HG02763 (cell line): ENCODE measurements at regions not wholly inside any gene's neighbourhood (a gene's known extent, or its start where the extent isn't known, plus 50 kb on each side); places are given as distances from the start of the nearest gene placed in this dataset.

Experiments
- ATAC-seq: cut with Tn5 transposase; IDR thresholded peaks from one replicate; pipeline ENCODE4 v1.9.1; 2021; ENCODE audit warnings: mild to moderate bottlenecking, moderate library complexity; ENCODE audit not compliant: unreplicated experiment

DNA sequence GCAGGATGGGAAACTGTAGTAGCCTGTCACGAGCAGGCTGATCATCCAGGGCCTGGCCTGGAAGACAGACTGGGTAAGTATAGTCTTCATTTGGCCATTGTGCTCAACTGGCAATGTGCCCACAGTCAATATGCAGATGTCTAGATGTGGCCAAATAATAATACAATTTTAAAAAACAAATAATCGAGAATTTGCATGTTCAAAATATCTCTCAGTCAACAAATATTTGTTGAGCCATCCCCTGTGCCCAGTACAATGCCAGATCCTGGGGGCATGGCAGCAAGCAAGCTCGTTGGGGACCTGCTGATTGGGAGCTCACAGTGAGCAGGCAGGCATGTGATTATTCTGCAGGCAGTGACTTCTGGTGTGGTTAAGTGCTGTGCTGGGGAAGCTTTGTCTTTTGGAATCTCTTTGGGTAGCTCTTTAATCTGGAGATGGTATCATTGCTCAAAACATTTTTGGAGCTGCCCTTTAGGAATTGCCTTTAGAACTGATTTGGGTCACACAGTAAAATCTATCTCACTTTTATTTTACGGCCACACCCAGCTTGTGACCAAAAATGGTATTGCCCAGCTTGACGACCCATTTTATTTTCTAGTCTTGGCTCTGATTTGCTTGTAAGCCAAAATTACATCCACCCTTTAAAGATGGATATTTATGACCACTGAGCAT, 92.2 kb downstream of the PLCE1 start:
- no peak for ATAC-seq

DNA sequence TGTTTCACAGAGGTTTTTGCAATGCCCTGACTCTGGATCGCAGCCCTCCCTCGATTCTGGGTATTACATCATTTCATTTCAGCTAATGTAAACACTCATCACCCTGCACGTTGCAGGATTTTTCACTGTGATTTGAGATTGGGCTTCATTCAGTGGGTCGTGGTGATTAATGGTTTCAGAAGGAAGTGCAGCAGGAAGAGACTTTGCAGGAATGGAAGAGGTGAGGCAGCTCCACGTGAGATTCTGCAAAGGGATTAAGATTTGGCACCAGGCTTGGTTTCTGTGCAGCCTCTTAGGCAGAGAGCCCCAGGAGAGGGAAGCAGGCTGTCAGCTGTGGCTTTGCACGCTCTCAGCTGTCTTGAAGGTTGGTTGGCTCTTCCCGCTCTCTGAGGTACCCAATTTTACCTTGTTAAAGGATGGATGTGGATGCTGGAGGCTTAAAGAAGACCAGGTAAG, 95.2 kb downstream of the PLCE1 start:
- ATAC-seq: no peak

DNA sequence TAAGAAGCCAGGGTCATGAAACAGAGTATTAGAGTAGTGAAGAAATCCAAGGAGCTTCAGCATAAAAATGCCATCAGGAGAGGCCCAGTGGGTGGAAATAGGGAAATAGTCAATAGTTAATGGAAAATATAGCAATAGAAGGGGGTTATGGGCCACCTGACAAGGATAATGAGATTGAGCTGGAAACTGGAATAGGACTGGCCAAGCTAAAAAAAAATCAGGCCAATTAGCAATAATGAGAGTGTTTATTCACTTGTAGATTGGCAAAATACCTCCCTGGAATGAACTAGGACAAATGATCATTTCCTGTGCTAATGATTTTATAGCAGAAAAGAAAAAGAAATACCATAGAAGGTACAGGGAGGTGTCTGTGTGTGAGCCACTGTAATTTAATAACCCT, 97.9 kb downstream of the PLCE1 start:
- ATAC-seq: no peak

DNA sequence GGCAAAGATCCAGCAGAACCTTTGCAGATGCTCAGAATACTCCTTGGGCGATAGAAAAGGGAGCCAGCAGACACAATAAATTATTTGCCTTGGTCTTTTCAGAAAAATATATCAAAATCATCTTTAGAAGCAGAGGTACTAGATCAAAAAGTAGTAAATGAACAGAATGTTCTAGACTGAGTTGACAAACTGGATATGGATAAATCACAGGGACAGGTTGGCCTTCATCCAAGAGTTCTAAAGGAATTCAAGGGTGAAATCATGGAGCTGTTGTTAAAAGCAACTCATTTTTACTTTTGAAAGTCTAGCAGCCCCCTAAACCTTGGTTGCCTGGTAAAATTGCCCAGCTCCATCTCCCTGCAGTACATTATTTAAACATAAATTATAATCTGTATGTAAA, 99.1 kb downstream of the PLCE1 start:
- ATAC-seq: no peak

DNA sequence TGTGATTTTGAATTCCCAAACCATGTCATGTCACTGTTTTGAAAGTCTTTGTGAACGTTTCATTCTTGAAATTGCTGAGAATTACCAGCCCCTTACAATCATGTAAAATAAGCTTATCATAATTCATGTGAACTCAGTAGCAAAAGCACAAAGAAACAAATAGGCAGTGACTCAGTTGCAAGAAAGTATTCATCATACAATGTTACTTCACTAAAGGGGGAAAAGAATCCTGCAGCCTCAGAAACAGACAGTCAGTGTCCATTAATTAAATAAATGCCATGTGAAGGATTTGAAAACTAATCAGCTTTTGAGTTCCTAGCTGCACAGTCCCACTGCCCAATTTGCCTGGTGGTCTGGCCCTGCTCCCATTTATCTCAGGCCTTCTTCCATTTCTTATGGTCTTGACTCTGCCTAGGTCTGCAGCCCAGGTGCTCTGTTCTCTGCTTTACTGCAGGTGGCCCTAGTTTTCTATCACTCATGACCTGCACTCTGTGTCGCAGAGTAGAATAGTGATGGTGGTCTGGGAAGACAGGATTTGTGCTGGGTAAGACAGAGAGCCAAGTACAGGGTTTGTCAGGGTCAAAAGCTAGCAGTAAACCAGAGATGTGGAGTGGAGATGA, 99.7 kb downstream of the PLCE1 start:
- ATAC-seq: no peak

DNA sequence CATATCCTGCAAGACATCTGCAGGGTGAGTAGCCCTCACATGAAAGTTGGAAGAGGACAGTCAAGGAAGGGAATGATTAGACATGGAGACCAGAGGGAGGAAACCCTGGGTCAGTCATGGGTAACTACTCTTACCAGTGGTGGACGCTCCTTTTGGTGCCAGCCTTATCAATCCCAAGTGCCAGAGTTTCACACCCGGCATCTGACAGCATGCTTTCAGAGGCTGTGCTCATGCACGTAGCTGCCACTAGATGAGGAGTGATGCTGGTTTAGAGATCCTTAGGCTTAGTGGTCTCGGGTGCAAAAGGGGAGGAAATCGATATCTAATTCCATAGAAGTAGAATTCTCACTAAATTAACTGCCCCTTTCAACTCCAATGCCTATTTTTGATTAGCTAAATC, 100.8 kb downstream of the PLCE1 start:
- no peak for ATAC-seq

DNA sequence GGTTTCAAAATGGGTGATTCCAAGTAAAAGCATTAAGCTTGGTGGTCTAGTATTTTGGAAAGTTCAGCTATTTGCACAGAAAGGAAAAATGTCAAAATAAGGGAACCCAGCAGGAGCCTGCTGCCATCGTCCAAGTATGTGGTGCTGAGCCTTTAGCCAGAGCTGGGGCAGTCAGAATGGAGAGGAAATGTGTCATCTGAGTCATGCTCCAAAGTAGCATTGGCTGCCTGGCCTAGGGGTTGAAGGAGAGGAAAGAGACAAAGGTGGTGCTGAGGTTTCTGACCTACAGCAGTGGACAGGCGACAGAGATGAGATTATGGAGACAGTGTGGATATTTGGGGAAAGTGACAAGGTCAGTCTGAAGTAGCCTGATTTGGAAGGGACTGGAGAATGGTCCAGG, 103.9 kb downstream of the PLCE1 start:
- ATAC-seq: no peak

DNA sequence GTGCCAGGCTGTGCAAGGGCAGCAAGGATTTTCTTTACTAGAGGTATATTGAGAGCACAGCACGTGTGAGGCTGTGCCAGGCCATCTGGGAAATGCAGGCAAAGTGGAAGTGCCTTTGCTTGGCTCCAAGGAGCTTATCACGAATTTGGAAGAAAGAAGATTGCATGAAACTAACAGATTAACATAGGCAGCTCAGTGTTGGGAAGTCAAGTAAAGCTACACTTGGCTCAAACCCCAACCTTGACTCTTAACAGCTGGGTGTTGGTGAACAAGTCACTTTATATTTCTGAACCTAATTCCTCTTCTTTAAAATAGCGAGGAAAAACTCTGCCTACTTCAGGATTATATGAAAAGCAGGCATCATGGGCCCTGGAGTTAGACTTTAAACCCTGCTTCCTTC, 105.2 kb downstream of the PLCE1 start:
- ATAC-seq: no peak

DNA sequence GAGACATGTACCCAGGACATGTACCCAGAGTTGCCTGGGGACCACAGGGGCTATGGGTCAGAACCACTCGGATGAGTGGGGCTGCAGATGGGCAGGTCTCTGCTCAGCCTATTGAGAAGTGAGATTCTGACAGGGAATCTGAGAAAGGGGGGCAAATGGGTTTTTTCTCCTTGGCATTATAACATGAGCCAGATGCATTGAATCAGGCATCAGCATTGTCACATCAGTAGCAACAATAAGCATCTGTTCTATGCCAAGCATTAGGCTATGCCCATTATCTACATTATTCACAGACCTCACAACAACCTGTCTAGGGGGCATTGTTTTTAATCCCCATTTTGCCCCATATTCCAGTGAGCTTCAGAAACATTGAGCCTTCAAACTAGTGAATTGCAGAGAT, 108.2 kb downstream of the PLCE1 start:
- ATAC-seq: no peak

DNA sequence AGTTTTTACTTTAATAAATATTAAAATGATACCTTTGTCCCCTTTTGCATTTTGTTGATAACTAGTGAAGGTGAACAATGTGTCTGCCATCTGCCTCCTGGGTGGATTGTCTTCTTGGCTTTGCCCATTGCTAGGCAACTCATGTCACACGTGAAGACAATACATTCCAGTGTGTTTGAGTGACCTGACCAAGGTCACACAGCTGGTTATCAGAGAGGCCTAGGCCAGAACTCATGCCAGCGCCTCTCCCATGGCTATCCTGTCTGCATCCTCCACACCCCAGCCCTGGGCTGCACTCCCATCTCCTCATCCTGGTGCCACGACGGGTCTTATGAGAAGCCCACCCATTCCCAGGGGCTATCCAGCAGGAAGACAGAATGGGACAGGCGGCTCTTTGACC, 108.7 kb downstream of the PLCE1 start:
- ATAC-seq: no peak

DNA sequence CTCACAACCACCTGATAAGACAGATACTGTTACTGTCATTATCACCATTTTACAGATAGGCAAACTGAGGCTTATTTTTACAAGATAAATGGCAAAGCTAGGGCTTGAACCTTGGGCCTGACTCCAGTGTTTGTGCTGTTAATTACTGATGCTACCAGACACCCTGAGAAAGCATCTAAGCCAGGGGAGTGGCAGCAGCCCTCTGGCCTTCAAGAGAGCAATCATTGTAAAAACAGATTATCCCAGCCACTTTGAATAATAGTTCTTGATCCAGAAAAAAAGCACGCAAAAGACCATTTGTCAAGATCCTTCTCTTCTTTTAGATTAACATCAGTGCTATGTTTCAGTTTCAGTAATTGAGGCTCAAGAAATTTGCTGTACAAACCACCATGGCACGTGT, 109.5 kb downstream of the PLCE1 start:
- no peak for ATAC-seq

DNA sequence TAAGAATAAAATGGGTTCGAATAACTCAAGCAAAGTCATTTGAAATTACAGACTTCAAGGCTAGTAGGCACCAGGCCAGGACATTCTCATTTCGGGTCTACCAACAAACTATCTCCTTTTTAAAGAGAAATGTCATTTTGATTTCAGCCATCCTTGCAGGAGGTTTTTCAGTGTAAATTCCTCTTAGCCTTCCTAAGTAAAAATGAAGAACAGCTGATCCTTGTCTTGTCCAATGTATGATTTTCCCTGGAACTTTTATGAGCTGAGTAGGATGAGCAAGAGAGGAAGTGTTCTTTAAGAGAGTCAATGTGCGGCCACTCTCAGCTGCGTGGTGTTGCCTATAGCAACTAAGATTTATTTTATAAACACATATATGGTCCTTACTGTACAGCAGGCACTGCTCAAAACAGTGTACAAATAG, 110.1 kb downstream of the PLCE1 start:
- no peak for ATAC-seq

DNA sequence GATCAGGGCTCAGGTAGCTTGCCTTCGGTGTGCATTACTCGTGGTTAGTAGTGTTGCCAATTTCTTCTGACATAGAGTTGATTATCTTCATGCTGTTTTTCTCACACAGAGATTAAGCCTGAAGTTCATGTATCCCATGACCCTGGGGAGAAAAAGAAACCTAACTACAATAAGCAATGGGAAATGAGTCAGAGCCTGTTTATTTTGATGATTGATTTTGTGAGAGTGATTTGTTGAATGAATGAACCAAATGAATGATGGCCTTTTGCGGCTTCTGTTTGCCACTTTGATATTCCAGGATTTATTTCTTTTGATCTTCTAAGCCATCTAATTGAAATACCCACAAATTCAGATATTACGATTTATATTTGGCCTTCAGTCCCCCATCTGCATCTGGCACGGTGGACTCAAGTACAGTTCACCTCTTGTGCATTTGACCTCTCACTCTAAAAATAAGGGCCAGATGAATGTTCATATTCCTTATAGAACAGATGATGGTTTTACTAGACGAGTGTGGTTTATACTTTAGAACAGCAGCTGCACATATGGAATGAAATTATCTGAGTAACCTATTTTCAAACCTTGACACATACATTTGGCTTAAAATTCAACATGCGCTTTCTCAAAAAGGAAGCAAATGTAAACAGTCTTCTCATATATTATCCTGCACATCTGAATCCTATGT, 110.7 kb downstream of the PLCE1 start:
- ATAC-seq: no peak

DNA sequence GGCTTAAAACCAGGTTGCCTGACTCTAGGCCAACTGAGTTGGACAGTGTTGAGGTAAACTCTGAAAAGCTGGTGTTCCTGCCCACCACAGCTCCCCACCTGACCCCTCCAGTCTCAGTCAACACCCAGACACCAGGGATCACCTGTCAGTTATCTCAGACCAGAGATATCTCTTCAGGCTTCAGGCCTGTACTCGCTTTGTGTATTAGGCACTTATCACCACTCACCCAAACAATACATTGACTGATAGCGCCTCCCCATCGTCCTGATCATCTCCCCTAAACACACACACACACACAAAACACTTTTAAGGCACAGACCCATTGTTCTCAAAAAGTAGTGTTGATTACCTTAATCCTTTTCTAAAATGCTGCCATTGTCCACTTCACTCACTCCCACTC, 111.5 kb downstream of the PLCE1 start:
- ATAC-seq: no peak

DNA sequence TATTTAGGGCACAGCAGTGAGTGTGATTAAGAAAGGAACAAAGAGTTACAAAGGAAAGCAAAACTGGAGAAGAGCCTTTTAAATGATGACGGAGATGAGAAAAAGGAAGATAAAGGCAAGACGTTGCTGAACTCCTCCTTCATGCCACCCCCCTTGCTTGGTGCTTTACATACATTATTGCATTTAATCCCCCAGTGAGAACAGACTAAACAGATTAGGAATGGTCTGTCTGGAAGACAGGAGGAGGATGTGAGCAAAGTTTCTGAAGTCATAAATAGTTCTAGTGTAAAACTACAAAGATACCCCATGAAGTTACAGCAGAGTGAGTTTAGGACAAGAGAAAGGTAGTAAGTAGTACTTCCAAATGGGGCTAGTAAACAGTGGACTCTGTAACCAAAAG, 113.5 kb downstream of the PLCE1 start:
- no peak for ATAC-seq

DNA sequence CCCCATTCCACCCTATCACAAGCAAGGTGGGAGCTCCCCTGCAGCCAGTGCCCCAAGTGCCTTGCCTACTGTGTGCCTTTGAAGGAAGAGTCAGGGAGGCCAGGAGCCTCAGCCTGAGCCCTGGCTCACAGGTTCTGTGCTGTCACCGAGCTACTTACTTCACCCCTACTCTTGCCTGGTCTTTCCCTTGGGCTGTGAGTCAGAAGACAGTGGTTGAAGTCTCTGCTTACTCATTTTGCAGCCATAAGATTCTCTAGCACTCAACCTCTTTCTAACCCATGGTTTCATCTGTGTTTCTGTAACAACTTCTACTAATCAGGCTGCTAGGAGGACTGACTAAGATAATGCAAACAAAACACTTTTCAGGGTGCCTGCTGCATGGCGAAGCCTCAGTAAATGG, 114.5 kb downstream of the PLCE1 start:
- ATAC-seq: no peak

DNA sequence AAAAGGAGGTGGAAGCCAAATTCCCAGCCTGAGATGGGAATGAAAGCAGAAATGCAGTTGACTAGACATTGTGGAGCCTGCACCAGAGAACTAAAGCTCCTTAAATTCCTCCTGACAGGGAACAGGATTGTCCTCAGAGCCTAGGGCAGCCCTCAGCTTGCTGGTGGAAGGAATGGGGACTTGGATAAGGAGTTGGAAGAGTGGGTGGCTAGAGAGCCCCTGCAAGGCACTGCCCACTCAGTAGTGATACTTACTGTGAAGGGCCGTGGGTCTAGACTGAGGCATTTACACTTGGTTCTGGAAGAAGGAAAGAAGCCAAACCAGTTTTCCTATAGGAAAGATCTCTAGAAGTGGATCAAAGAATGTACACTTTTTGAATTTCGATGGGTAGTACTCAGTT, 117.6 kb downstream of the PLCE1 start:
- no peak for ATAC-seq

DNA sequence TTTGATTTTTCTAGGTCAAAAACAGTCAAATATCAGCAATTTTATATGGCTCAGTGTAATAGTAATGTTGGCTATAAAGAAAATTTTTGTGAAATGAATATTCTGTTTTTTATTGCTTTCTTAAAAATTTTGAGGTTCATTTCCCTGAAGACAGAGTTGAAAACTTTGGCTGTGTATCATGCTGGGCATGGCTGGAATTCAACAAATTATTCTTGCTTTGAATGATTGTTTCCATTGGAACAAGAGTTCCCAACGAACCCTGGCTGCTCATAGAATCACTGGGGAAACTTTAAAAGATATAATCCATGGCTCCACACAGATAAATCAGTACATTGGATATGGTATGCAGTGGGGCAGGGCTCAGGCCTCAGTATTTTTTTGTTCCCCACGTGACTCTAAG, 118.6 kb downstream of the PLCE1 start:
- ATAC-seq: no peak

DNA sequence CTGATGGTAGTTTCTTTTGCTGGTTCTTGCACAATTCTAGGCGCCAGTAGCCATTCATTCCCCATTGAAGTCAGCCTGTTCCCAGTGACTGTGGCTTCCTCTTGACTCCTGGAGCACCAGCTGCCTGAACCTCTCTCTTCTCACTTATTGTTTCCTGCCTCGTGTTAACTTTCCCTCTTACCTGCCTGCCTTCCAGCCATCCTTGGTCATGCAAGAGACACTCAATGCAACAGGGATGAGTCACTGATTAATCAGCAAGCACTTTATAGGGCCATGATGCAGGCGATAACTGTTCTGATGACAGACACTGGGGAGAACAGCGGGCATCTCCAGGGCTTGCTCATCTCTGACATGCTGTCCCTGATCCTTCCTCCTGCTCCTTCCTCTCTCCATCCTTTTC, 122.0 kb downstream of the PLCE1 start:
- no peak for ATAC-seq

DNA sequence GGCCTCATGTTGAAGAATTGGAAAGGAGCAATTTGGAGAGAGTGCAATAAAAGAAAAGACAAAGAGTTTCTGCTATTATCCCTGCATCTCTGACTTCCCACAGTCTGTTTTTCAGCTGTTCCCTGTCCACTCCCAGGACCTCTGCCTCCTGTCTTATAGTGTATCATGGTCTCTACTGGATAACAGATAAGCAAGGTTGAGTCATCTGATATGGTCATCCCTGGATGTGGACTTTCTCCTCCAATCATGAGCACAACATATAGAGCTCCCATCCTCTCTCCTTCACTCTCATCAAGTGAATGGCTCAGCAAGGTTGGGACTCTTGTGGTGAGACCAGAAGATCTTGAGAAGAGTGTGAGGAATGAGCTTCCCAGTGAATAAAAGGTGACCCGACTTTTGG, 123.1 kb downstream of the PLCE1 start:
- ATAC-seq: no peak

DNA sequence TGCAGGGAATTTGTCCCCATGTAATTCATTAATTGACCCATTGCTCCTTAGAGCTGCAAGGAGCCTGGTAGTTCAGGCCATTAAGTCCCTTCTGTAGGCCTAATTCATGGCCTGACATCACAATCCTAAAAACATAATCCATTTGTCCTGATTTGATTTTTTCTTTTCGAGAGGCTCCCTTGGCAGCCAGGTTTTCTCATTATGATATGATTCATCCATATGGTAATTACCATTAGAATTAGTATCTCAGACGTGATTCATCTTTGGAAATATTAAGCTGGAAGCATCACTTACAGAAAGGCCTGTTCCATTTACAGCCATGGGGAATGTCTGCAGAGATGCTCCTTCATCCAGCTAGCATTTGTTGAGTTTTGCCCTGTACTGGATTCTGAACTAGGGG, 128.5 kb downstream of the PLCE1 start:
- no peak for ATAC-seq

DNA sequence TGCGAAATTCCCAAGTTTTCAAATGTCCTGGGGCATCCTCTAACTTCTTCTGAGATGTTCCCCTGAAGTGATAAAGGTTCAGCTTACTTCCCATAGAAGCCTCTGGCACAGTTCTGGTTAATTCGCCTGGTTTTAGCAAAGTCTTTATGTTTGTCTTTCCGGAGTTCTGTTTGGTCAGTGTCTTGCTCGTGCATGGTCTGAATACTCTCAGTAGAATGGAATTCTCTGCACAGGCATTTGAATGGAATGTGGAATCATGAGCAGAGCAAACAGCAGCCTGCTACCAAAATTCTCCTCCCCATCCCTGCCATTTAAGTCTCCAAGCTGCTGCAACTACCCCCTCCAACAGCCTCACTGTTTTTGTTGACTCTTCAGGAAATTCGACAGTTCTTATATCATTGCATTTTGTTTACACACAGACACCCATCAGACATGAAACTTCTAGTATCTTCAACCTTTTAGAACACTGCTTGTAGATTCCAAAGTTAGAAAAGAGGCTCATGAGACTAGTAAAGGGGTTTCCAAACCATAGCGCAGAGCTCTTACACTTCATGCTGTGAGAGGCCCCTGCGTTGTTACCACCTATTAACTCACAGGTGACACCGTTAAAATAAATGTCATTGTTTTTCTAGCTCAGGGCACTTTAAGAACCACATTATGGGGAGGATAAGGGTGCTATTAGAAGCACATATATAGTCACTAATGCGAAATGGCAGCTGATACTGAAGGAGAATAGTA, 129.7 kb downstream of the PLCE1 start:
- no peak for ATAC-seq
